ENCODE measurements at regions not wholly inside any gene's neighbourhood (a gene's known extent, or its start where the extent isn't known, plus 50 kb on each side); places are given as distances from the start of the nearest gene placed in this dataset.

GRCh38 chr2:129619471-129619870 is 360.0 kb upstream of the RAB6C start:
- TF ChIP-seq CTCF (IDR thresholded peaks at IDR 0.05) (no peak), POLR2A (IDR thresholded peaks at IDR 0.05) (no peak)
- no peaks in the 10 kb centered on the region for H3K9me3 ChIP-seq
- DNase-seq (peak; percentile 15 to 44 (median 30)), ATAC-seq (no peak)
- H3K27ac ChIP-seq = no peak overlapping the region
- WGBS, 2 donors = 1 to 16% methylated on average over 5 of the region's 5 CpGs
- H3K4me3 ChIP-seq = no peak overlapping the region
- intact Hi-C loops (cut with DNase I) = no loop called here
- no peaks in the 10 kb centered on the region for H3K27me3 ChIP-seq
- no peaks in the 10 kb centered on the region for H3K36me3 ChIP-seq (replicated peaks in 1 of 2; ENCODE audit: insufficient read depth in 1 of 2, low read depth in 2 of 2)
- no peaks in the 10 kb centered on the region for H3K4me1 ChIP-seq

GRCh38 chr2:129620411-129620810 is 359.1 kb upstream of the RAB6C start:
- Histone ChIP-seq H3K4me1 (no peaks in the 10 kb centered on the region), H3K27me3 (no peaks in the 10 kb centered on the region), H3K36me3 (replicated peaks in 1 of 2; ENCODE audit: insufficient read depth in 1 of 2, low read depth in 2 of 2) (no peaks in the 10 kb centered on the region), H3K27ac (no peak overlapping the region), H3K4me3 (no peak overlapping the region), H3K9me3 (no peaks in the 10 kb centered on the region)
- WGBS, 2 donors = 81 to 94% methylated on average over 4 of the region's 4 CpGs
- intact Hi-C loops (cut with DNase I) = no loop called here
- ATAC-seq = no peak
- TF ChIP-seq CTCF (IDR thresholded peaks at IDR 0.05) = no peak
- no peak for TF ChIP-seq POLR2A (IDR thresholded peaks at IDR 0.05)
- no peak for DNase-seq

- no peaks in the 10 kb centered on the region for H3K27me3 ChIP-seq
- no peaks in the 10 kb centered on the region for H3K4me1 ChIP-seq
- H3K36me3 ChIP-seq (replicated peaks in 1 of 2; ENCODE audit: insufficient read depth in 1 of 2, low read depth in 2 of 2) = no peaks in the 10 kb centered on the region
- WGBS, 2 donors = 67 to 80% methylated on average over 6 of the region's 6 CpGs
- DNase-seq = no peak
- H3K27ac ChIP-seq = no peak overlapping the region
- no peak overlapping the region for H3K4me3 ChIP-seq
- ATAC-seq = no peak
- H3K9me3 ChIP-seq = no peaks in the 10 kb centered on the region
- intact Hi-C loops (cut with DNase I) = no loop called here
- TF ChIP-seq CTCF (IDR thresholded peaks at IDR 0.05) (no peak), POLR2A (IDR thresholded peaks at IDR 0.05) (no peak)
Observed at GRCh38 chr2:129623783-129624182, 355.7 kb upstream of the RAB6C start.

GRCh38 chr2:129627437-129627836 is 352.0 kb upstream of the RAB6C start:
- H3K27me3 ChIP-seq = no peaks in the 10 kb centered on the region
- no peak overlapping the region for H3K4me3 ChIP-seq
- intact Hi-C loops (cut with DNase I) = no loop called here
- ATAC-seq = no peak
- H3K9me3 ChIP-seq = no peaks in the 10 kb centered on the region
- TF ChIP-seq POLR2A (IDR thresholded peaks at IDR 0.05) (no peak), CTCF (IDR thresholded peaks at IDR 0.05) (no peak)
- H3K4me1 ChIP-seq = no peaks in the 10 kb centered on the region
- H3K36me3 ChIP-seq (replicated peaks in 1 of 2; ENCODE audit: insufficient read depth in 1 of 2, low read depth in 2 of 2) = no peaks in the 10 kb centered on the region
- no peak overlapping the region for H3K27ac ChIP-seq
- no peak for DNase-seq
- 80 to 84% methylated on average over 9 of the region's 9 CpGs for WGBS, 2 donors

GRCh38 chr2:129636692-129637091 is 342.8 kb upstream of the RAB6C start:
- Histone ChIP-seq H3K27me3 (no peaks in the 10 kb centered on the region), H3K4me3 (no peak overlapping the region), H3K27ac (no peak overlapping the region), H3K36me3 (replicated peaks in 1 of 2; ENCODE audit: insufficient read depth in 1 of 2, low read depth in 2 of 2) (no peaks in the 10 kb centered on the region), H3K4me1 (no peaks in the 10 kb centered on the region), H3K9me3 (no peaks in the 10 kb centered on the region)
- TF ChIP-seq CTCF (IDR thresholded peaks at IDR 0.05) (no peak), POLR2A (IDR thresholded peaks at IDR 0.05) (no peak)
- intact Hi-C loops (cut with DNase I) = no loop called here
- DNase-seq (no peak), ATAC-seq (no peak)
- 83 to 89% methylated on average over 9 of the region's 9 CpGs for WGBS, 2 donors
